CD14-positive monocyte (primary cell): ENCODE measurements at regions not wholly inside any gene's neighbourhood (a gene's known extent, or its start where the extent isn't known, plus 50 kb on each side); places are given as distances from the start of the nearest gene placed in this dataset.

ENCODE experiments used
- DNase-seq, 3 donors: peaks; one replicate each; pipeline ENCODE4 v3.0.0-alpha.2; 2011 to 2022
- H2AFZ ChIP-seq: 2 replicates; pipeline ENCODE4 v1.6.0; 2012; ENCODE audit warnings: mild to moderate bottlenecking, low read depth, low read length, inconsistent platforms; ENCODE audit not compliant: insufficient read depth, poor library complexity, severe bottlenecking
- H3K27ac ChIP-seq, 2 donors: 1 replicate in 1 of 2; 2 replicates in 1 of 2; pipeline ENCODE4 v1.5.1; 2012 to 2013; ENCODE audit warnings: low read length in 2 of 2, control low read depth in 1 of 2, inconsistent platforms in 1 of 2, low read depth in 1 of 2, mild to moderate bottlenecking in 1 of 2
- H3K27me3 ChIP-seq, 2 donors: one replicate each; pipeline versions ENCODE4 v1.6.0 to v1.6.1; 2011 to 2013; ENCODE audit warnings: low read length in 2 of 2; ENCODE audit not compliant: control insufficient read depth in 2 of 2, insufficient read depth in 2 of 2
- H3K36me3 ChIP-seq, 2 donors: replicated peaks in 1 of 2; 1 replicate in 1 of 2; 2 replicates in 1 of 2; pipeline versions ENCODE4 v1.5.1 to v1.6.1; 2012 to 2013; ENCODE audit warnings: low read length in 2 of 2, control low read depth in 1 of 2, inconsistent platforms in 1 of 2, mild to moderate bottlenecking in 1 of 2; ENCODE audit not compliant: insufficient read depth in 2 of 2, control insufficient read depth in 1 of 2
- H3K4me1 ChIP-seq, 2 donors: 1 replicate in 1 of 2; 2 replicates in 1 of 2; pipeline versions ENCODE4 v1.5.1 to v1.6.1; 2012 to 2013; ENCODE audit warnings: low read length in 2 of 2, control low read depth in 1 of 2, inconsistent platforms in 1 of 2, mild to moderate bottlenecking in 1 of 2, moderate library complexity in 1 of 2; ENCODE audit not compliant: insufficient read depth in 2 of 2, control insufficient read depth in 1 of 2
- H3K4me2 ChIP-seq: replicated peaks from 2 replicates; pipeline ENCODE3; 2012; ENCODE audit warnings: low read length, moderate library complexity, mild to moderate bottlenecking; ENCODE audit not compliant: poor library complexity, severe bottlenecking; ENCODE audit errors: extremely low read depth
- H3K4me3 ChIP-seq, 3 experiments: fragments of 200-600 bp in 1 of 3; sonication (generic) in 1 of 3; replicated peaks in 1 of 3; 1 replicate in 2 of 3; 2 replicates in 1 of 3; pipeline ENCODE4 v1.5.1; 2011 to 2013; ENCODE audit warnings: low read length in 3 of 3, mild to moderate bottlenecking in 3 of 3, control low read depth in 2 of 3, low read depth in 2 of 3, inconsistent platforms in 1 of 3, moderate library complexity in 1 of 3
- H3K79me2 ChIP-seq: 2 replicates; pipeline ENCODE4 v1.6.0; 2012; ENCODE audit warnings: mild to moderate bottlenecking, control low read depth, inconsistent platforms, low read length, moderate library complexity; ENCODE audit not compliant: insufficient read depth
- H3K9ac ChIP-seq: 2 replicates; pipeline ENCODE4 v1.6.0; 2017; ENCODE audit warnings: low read length, mild to moderate bottlenecking; ENCODE audit not compliant: insufficient read depth, poor library complexity, severe bottlenecking
- H3K9me3 ChIP-seq, 2 donors: replicated peaks in 1 of 2; 1 replicate in 1 of 2; 2 replicates in 1 of 2; pipeline versions ENCODE4 v1.5.1 to v1.6.1; 2012 to 2013; ENCODE audit warnings: low read length in 2 of 2, control low read depth in 1 of 2; ENCODE audit not compliant: control insufficient read depth in 1 of 2, insufficient read depth in 1 of 2
- H4K20me1 ChIP-seq: 2 replicates; pipeline ENCODE4 v1.6.0; 2012; ENCODE audit warnings: mild to moderate bottlenecking, low read length, control low read depth, moderate library complexity; ENCODE audit not compliant: insufficient read depth
- H3K27ac Mint-ChIP-seq, 7 donors: one replicate each; pipeline ENCODE4 v1.8.0; 2020; ENCODE audit warnings: mild to moderate bottlenecking in 7 of 7, mixed read lengths in 7 of 7, moderate library complexity in 6 of 7, inconsistent platforms in 2 of 7
- H3K27me3 Mint-ChIP-seq, 3 donors: one replicate each; pipeline ENCODE4 v1.8.0; 2021 to 2022; ENCODE audit warnings: low read depth in 3 of 3, mild to moderate bottlenecking in 3 of 3, mixed read lengths in 3 of 3, moderate library complexity in 3 of 3, inconsistent platforms in 1 of 3
- H3K36me3 Mint-ChIP-seq, 2 donors: one replicate each; pipeline ENCODE4 v1.8.0; 2020; ENCODE audit warnings: mixed read lengths in 2 of 2, inconsistent platforms in 1 of 2, mild to moderate bottlenecking in 1 of 2
- H3K4me1 Mint-ChIP-seq: one replicate; pipeline ENCODE4 v1.8.0; 2020; ENCODE audit warnings: mild to moderate bottlenecking, mixed read lengths
- H3K4me3 Mint-ChIP-seq, 2 donors: one replicate each; pipeline ENCODE4 v1.8.0; 2020; ENCODE audit warnings: mild to moderate bottlenecking in 2 of 2, mixed read lengths in 2 of 2, moderate library complexity in 1 of 2
- H3K9me3 Mint-ChIP-seq, 7 donors: one replicate each; pipeline ENCODE4 v1.8.0; 2020 to 2022; ENCODE audit warnings: mixed read lengths in 7 of 7, mild to moderate bottlenecking in 6 of 7, moderate library complexity in 6 of 7, inconsistent platforms in 2 of 7
- WGBS: methylation state at CpG from one replicate; pipeline ENCODE4 v1.1.5; 2013; ENCODE audit warnings: missing lambda C conversion rate; ENCODE audit not compliant: insufficient coverage; 5-methylcytosine and 5-hydroxymethylcytosine counted together
- intact Hi-C, 2 donors: fragments of 100-400 bp; cut with micrococcal nuclease; formaldehyde crosslinking; loops; one replicate each; pipeline versions ENCODE4 v1.15.0 to v1.15.1; 2023
- TF ChIP-seq, protein P1 (sequence below): fragments of 200-600 bp; IDR thresholded peaks from one replicate; pipeline ENCODE4 v1.8.0; 2022; ENCODE audit warnings: antibody characterized with exemption, mild to moderate bottlenecking

DNA sequence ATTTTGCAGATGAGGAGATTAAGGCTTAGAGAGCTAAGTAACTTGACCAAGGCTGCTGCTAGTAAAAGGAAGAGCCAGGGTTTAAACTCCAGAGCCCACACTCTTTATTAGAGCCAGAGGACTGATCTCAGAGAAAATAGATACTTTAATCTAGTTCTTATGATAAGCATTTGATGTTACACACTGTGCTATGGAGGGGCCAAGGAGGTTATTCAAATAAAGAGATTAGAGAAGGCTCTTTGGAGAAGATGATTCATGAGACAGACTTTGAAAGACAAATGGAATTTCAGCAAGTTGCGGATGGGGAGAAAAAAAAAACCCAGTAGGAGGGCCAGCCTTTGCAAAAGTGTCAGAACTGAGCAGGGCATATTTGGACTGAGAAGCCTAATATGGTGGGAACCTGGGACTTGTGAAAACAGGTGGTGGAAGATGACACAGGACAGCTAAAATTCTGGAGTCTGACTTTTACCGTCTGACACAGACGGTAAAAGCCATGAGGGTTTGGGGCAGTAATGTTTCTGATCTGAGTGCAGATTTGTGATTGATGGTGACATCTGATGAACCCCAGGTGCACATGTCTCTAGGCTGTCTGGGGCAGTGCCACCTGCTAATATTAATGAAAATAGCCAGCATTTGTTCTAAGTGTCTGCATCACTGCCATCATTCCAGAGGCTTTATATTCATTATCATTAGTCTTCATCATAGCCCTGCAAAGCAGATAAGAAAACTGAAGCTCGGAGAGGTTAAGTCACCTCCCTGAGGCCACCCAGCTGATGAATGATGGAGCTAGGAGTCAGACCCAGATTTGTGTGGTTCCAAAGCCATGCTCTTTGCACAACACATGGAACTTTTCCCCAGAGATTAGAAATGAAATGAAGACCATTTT, 65.3 kb upstream of the CXCL14 start:
- H3K9ac ChIP-seq, result no peak overlapping the region
- TF ChIP-seq, protein P1, sequence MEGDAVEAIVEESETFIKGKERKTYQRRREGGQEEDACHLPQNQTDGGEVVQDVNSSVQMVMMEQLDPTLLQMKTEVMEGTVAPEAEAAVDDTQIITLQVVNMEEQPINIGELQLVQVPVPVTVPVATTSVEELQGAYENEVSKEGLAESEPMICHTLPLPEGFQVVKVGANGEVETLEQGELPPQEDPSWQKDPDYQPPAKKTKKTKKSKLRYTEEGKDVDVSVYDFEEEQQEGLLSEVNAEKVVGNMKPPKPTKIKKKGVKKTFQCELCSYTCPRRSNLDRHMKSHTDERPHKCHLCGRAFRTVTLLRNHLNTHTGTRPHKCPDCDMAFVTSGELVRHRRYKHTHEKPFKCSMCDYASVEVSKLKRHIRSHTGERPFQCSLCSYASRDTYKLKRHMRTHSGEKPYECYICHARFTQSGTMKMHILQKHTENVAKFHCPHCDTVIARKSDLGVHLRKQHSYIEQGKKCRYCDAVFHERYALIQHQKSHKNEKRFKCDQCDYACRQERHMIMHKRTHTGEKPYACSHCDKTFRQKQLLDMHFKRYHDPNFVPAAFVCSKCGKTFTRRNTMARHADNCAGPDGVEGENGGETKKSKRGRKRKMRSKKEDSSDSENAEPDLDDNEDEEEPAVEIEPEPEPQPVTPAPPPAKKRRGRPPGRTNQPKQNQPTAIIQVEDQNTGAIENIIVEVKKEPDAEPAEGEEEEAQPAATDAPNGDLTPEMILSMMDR, result no peak
- no peak overlapping the region for H3K4me3 ChIP-seq
- H2AFZ ChIP-seq, result no peak overlapping the region
- Mint-ChIP-seq H3K4me1 (peaks cover 1% of the 10 kb centered on the region), H3K27ac (no peak overlapping the region), H3K4me3 (no peak overlapping the region), H3K9me3 (peaks cover 0 to 2% (median 0%) of the 10 kb centered on the region in 7 donors), H3K27me3 (peaks cover 3 to 15% (median 7%) of the 10 kb centered on the region in 3 donors), H3K36me3 (no peaks in the 10 kb centered on the region)
- H3K4me1 ChIP-seq, result no peaks in the 10 kb centered on the region
- no peak for DNase-seq
- H3K27ac ChIP-seq, result no peak overlapping the region
- 86% methylated on average over 3 of the region's 4 CpGs for WGBS
- no peak overlapping the region for H3K4me2 ChIP-seq
- H3K27me3 ChIP-seq, result peaks cover 2% of the 10 kb centered on the region in 2 donors
- H3K36me3 ChIP-seq, result no peaks in the 10 kb centered on the region
- H3K79me2 ChIP-seq, result no peaks in the 10 kb centered on the region
- no peaks in the 10 kb centered on the region for H4K20me1 ChIP-seq
- intact Hi-C loops, result no loop called here
- no peaks in the 10 kb centered on the region for H3K9me3 ChIP-seq

DNA sequence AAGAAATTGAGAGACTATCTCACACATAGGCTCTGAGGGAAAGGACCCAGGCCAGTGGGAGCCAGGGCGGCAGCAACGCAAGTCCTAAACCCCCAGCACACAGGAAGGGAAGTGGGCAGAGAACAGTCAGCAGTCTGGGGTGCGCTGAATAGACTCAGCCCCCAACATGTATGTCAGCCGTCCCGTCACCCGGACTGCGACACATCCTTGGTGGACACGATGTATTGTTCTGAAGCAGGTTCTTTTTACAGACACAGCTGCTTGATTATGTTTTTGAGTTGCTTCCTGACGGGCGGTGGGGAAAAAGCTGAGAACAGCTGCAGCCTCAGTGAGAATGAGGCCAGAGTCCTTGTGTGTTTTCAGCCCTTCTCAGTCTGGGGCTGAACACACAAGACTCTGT, 64.1 kb upstream of the CXCL14 start:
- Histone ChIP-seq H3K4me2 (no peak overlapping the region), H3K4me1 (no peaks in the 10 kb centered on the region), H3K4me3 (no peak overlapping the region), H4K20me1 (no peaks in the 10 kb centered on the region), H3K79me2 (no peaks in the 10 kb centered on the region), H3K27me3 (peaks cover 2% of the 10 kb centered on the region in 2 donors), H3K9ac (no peak overlapping the region), H3K27ac (no peak overlapping the region), H3K36me3 (no peaks in the 10 kb centered on the region), H2AFZ (no peak overlapping the region), H3K9me3 (no peaks in the 10 kb centered on the region)
- no peak overlapping the region for H3K4me3 Mint-ChIP-seq
- H3K27me3 Mint-ChIP-seq, result peaks cover 3 to 15% (median 7%) of the 10 kb centered on the region in 3 donors
- intact Hi-C loops, result no loop called here
- H3K36me3 Mint-ChIP-seq, result no peaks in the 10 kb centered on the region
- H3K27ac Mint-ChIP-seq, result no peak overlapping the region
- H3K4me1 Mint-ChIP-seq, result peaks cover 1% of the 10 kb centered on the region
- 67% methylated on average over 10 of the region's 10 CpGs for whole genome bisulfite sequencing
- no peak for DNase-seq
- H3K9me3 Mint-ChIP-seq, result peaks cover 0 to 2% (median 0%) of the 10 kb centered on the region in 7 donors
- TF ChIP-seq, protein P1, result no peak
